IMR-90 (cell line): ENCODE measurements at regions not wholly inside any gene's neighbourhood (a gene's known extent, or its start where the extent isn't known, plus 50 kb on each side); places are given as distances from the start of the nearest gene placed in this dataset.

Experiments
- ATAC-seq: fragments of 200-7000 bp; cut with Tn5 transposase; 2 replicates; pipeline ENCODE4 v1.9.1; 2020; ENCODE audit warnings: low read depth, mild to moderate bottlenecking, moderate library complexity
- BruUV-seq: library from RNA; stranded (reverse); fragments of 400-500 nt; replicated peaks from 2 replicates; lab custom pipeline; 2021; lab: Mats Ljungman, UMichigan
- CTCF ChIA-PET: fragments of 300-600 bp; formaldehyde crosslinking; extraction: SDS; loops from one replicate; lab custom pipeline; 2021; ENCODE audit warnings: antibody characterized with exemption; lab: Yijun Ruan, JAX
- POLR2A ChIA-PET: fragments of 300-600 bp; sonication (Branson Sonifier 250); formaldehyde crosslinking; loops from one replicate; lab custom pipeline; 2022; ENCODE audit warnings: antibody characterized with exemption; ENCODE audit not compliant: unreplicated experiment; lab: Charles Lee
- DNase-seq: peaks from one replicate; pipeline ENCODE4 v3.0.0; 2013
- H2AFZ ChIP-seq: replicated peaks from 2 replicates; pipeline ENCODE3; 2013; ENCODE audit warnings: low read length, mild to moderate bottlenecking; ENCODE audit not compliant: poor library complexity
- H2AK5ac ChIP-seq: 2 replicates; pipeline ENCODE4 v1.6.1; 2013; ENCODE audit warnings: low read depth, low read length, inconsistent platforms
- H2AK9ac ChIP-seq: replicated peaks from 2 replicates; pipeline ENCODE3; 2013; ENCODE audit warnings: mild to moderate bottlenecking, low read depth, low read length, moderate library complexity; ENCODE audit not compliant: poor library complexity
- H2BK120ac ChIP-seq: 2 replicates; pipeline ENCODE4 v1.6.1; 2013; ENCODE audit warnings: low read depth, low read length, inconsistent platforms
- H2BK15ac ChIP-seq: 3 replicates; pipeline ENCODE4 v1.6.1; 2013; ENCODE audit warnings: low read depth, low read length, inconsistent platforms
- H2BK20ac ChIP-seq: 2 replicates; pipeline ENCODE4 v1.6.1; 2013; ENCODE audit warnings: low read depth, mild to moderate bottlenecking, inconsistent platforms, low read length, moderate library complexity
- H2BK5ac ChIP-seq: 2 replicates; pipeline ENCODE4 v1.6.1; 2013; ENCODE audit warnings: mild to moderate bottlenecking, low read depth, low read length, inconsistent platforms; ENCODE audit not compliant: poor library complexity, severe bottlenecking
- H3K14ac ChIP-seq: replicated peaks from 2 replicates; pipeline ENCODE4 v1.6.1; 2013; ENCODE audit warnings: low read depth, low read length, inconsistent platforms
- H3K18ac ChIP-seq: 2 replicates; pipeline ENCODE4 v1.6.1; 2013; ENCODE audit warnings: low read depth, low read length, control low read depth
- H3K23ac ChIP-seq: 2 replicates; pipeline ENCODE4 v1.6.1; 2013; ENCODE audit warnings: low read depth, low read length, inconsistent platforms
- H3K27ac ChIP-seq: 2 replicates; pipeline ENCODE4 v1.5.1; 2013; ENCODE audit warnings: mild to moderate bottlenecking, control low read depth, low read length; ENCODE audit not compliant: insufficient read depth
- H3K27me3 ChIP-seq: 2 replicates; pipeline ENCODE4 v1.6.1; 2013; ENCODE audit warnings: low read length; ENCODE audit not compliant: control insufficient read depth, insufficient read depth
- H3K36me3 ChIP-seq: 2 replicates; pipeline ENCODE4 v1.6.1; 2013; ENCODE audit warnings: low read length, mixed read lengths; ENCODE audit not compliant: control insufficient read depth, insufficient read depth
- H3K4ac ChIP-seq: 2 replicates; pipeline ENCODE4 v1.6.1; 2013; ENCODE audit warnings: low read depth, low read length, inconsistent platforms
- H3K4me1 ChIP-seq: 2 replicates; pipeline ENCODE4 v1.6.1; 2013; ENCODE audit warnings: low read length, mixed read lengths; ENCODE audit not compliant: control insufficient read depth, insufficient read depth
- H3K4me2 ChIP-seq: 2 replicates; pipeline ENCODE4 v1.6.1; 2013; ENCODE audit warnings: low read depth, mild to moderate bottlenecking, control low read depth, low read length, moderate library complexity
- H3K4me3 ChIP-seq: 2 replicates; pipeline ENCODE4 v1.5.1; 2013; ENCODE audit warnings: low read depth, mild to moderate bottlenecking, control low read depth, low read length, moderate library complexity; ENCODE audit not compliant: insufficient read depth
- H3K56ac ChIP-seq: 2 replicates; pipeline ENCODE4 v1.6.1; 2013; ENCODE audit warnings: low read length, inconsistent platforms; ENCODE audit not compliant: insufficient read depth; ENCODE audit errors: extremely low read depth
- H3K79me1 ChIP-seq, 2 experiments: 2 replicates each; pipeline ENCODE4 v1.6.1; 2013; ENCODE audit warnings: low read length in 2 of 2, inconsistent platforms in 1 of 2, low read depth in 1 of 2
- H3K9ac ChIP-seq: 2 replicates; pipeline ENCODE4 v1.6.1; 2013; ENCODE audit warnings: low read depth, low read length, control low read depth
- H3K9me1 ChIP-seq: 2 replicates; pipeline ENCODE4 v1.6.1; 2013; ENCODE audit warnings: low read length, inconsistent platforms; ENCODE audit not compliant: insufficient read depth
- H3K9me3 ChIP-seq: 2 replicates; pipeline ENCODE4 v1.6.1; 2013; ENCODE audit warnings: low read length; ENCODE audit not compliant: control insufficient read depth, insufficient read depth
- H4K20me1 ChIP-seq: 2 replicates; pipeline ENCODE4 v1.6.1; 2013; ENCODE audit warnings: low read length, inconsistent platforms; ENCODE audit not compliant: insufficient read depth
- H4K5ac ChIP-seq: 2 replicates; pipeline ENCODE4 v1.6.1; 2013; ENCODE audit warnings: mild to moderate bottlenecking, low read depth, low read length, control low read depth
- H4K8ac ChIP-seq, 2 experiments: 2 replicates each; pipeline ENCODE4 v1.6.1; 2013; ENCODE audit warnings: low read depth in 2 of 2, low read length in 2 of 2, control low read depth in 1 of 2, inconsistent platforms in 1 of 2
- H4K91ac ChIP-seq: 2 replicates; pipeline ENCODE4 v1.6.1; 2013; ENCODE audit warnings: low read depth, low read length, inconsistent platforms; ENCODE audit not compliant: insufficient read depth
- BHLHE40 ChIP-seq: fragments of 150-350 bp; IDR thresholded peaks from 2 replicates; pipeline ENCODE4 v1.6.1; 2016; ENCODE audit warnings: mild to moderate bottlenecking, low read depth, low read length
- CEBPB ChIP-seq: IDR thresholded peaks from 2 replicates; pipeline ENCODE4 v1.6.1; 2012; ENCODE audit warnings: low read depth, low read length, improper control_type of control experiment
- FOS ChIP-seq: fragments of 150-350 bp; IDR thresholded peaks from 2 replicates; pipeline ENCODE4 v1.6.1; 2016; ENCODE audit warnings: low read depth, low read length
- MAFK ChIP-seq: IDR thresholded peaks from 2 replicates; pipeline ENCODE4 v1.6.1; 2012; ENCODE audit warnings: low read depth, low read length, improper control_type of control experiment
- MXI1 ChIP-seq: IDR thresholded peaks from 2 replicates; pipeline ENCODE4 v1.6.1; 2012; ENCODE audit warnings: low read depth, mild to moderate bottlenecking, low read length, moderate library complexity, borderline replicate concordance
- NFE2L2 ChIP-seq: fragments of 150-350 bp; IDR thresholded peaks from 2 replicates; pipeline ENCODE4 v1.6.1; 2016; ENCODE audit warnings: low read depth, mild to moderate bottlenecking, low read length
- POLR2A ChIP-seq: IDR thresholded peaks from 2 replicates; pipeline ENCODE4 v1.6.1; 2012; ENCODE audit warnings: mild to moderate bottlenecking, low read depth, low read length
- RCOR1 ChIP-seq: IDR thresholded peaks from 2 replicates; pipeline ENCODE4 v1.6.1; 2012; ENCODE audit warnings: mild to moderate bottlenecking, low read length, improper control_type of control experiment; ENCODE audit not compliant: insufficient replicate concordance
- SMC3 ChIP-seq: fragments of 150-350 bp; IDR thresholded peaks from 2 replicates; pipeline ENCODE4 v1.6.1; 2016; ENCODE audit warnings: low read depth, mild to moderate bottlenecking, antibody characterized with exemption, low read length, moderate library complexity
- WGBS, 2 experiments: methylation state at CpG; one replicate each; pipeline versions ENCODE4 v1.1.5 to v1.1.7; 2013; ENCODE audit warnings: missing lambda C conversion rate in 2 of 2; ENCODE audit not compliant: insufficient read length in 1 of 2; ENCODE audit errors: extremely low coverage in 2 of 2; 5-methylcytosine and 5-hydroxymethylcytosine counted together
- dilution Hi-C: fragments of 300-500 bp; cut with HindIII; formaldehyde crosslinking; loops from one replicate; pipeline ENCODE4 v1.14.3; 2018; ENCODE audit warnings: low sequenced_read_pairs; ENCODE audit not compliant: unreplicated experiment
- in situ Hi-C: fragments of 300-500 bp; cut with MboI; formaldehyde crosslinking; loops from 3 replicates; pipeline ENCODE4 v1.14.3; 2019; ENCODE audit warnings: low sequenced_read_pairs, inconsistent platforms, mixed read lengths
- intact Hi-C: fragments of 100-400 bp; cut with micrococcal nuclease; formaldehyde crosslinking; loops from 2 replicates; pipeline ENCODE4 v1.10.0; 2022
- TF ChIP-seq, protein P1 (sequence below): conservative IDR thresholded peaks from 2 replicates; pipeline ENCODE4 v1.5.1; 2012; ENCODE audit warnings: mild to moderate bottlenecking, low read depth, low read length, improper control_type of control experiment
- TF ChIP-seq, protein P2 (sequence below): fragments of 150-350 bp; IDR thresholded peaks from 2 replicates; pipeline ENCODE4 v1.6.1; 2016; ENCODE audit warnings: low read depth, mild to moderate bottlenecking, low read length, moderate library complexity, borderline replicate concordance

- H2AFZ ChIP-seq: no peak overlapping the region
Measured at GRCh38 chr1:218809061-218809460, 364.6 kb upstream of the LYPLAL1 start.

More at GRCh38 chr1:218809061-218809460, 364.6 kb upstream of the LYPLAL1 start:
- POLR2A ChIA-PET: no interaction called here
- no peak overlapping the region for H2BK5ac ChIP-seq
- in situ Hi-C loops (no loop called here), intact Hi-C loops (no loop called here), dilution Hi-C loops (no loop called here)
- H3K18ac ChIP-seq: no peak overlapping the region
- H4K91ac ChIP-seq: no peak overlapping the region
- WGBS, 2 experiments: no CpG with 5 or more reads among the region's 3 CpGs
- no peak overlapping the region for H3K4ac ChIP-seq
- H2BK20ac ChIP-seq: no peak overlapping the region
- no peak overlapping the region for H3K27ac ChIP-seq
- H2BK120ac ChIP-seq: no peak overlapping the region
- H3K36me3 ChIP-seq: no peaks in the 10 kb centered on the region
- no peaks in the 10 kb centered on the region for H4K20me1 ChIP-seq
- no peak overlapping the region for H2AK5ac ChIP-seq
- no peaks in the 10 kb centered on the region for H3K79me1 ChIP-seq
- TF ChIP-seq, protein P1, sequence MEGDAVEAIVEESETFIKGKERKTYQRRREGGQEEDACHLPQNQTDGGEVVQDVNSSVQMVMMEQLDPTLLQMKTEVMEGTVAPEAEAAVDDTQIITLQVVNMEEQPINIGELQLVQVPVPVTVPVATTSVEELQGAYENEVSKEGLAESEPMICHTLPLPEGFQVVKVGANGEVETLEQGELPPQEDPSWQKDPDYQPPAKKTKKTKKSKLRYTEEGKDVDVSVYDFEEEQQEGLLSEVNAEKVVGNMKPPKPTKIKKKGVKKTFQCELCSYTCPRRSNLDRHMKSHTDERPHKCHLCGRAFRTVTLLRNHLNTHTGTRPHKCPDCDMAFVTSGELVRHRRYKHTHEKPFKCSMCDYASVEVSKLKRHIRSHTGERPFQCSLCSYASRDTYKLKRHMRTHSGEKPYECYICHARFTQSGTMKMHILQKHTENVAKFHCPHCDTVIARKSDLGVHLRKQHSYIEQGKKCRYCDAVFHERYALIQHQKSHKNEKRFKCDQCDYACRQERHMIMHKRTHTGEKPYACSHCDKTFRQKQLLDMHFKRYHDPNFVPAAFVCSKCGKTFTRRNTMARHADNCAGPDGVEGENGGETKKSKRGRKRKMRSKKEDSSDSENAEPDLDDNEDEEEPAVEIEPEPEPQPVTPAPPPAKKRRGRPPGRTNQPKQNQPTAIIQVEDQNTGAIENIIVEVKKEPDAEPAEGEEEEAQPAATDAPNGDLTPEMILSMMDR: no peak
- TF ChIP-seq CEBPB (no peak), BHLHE40 (no peak), MAFK (no peak), NFE2L2 (no peak), FOS (no peak), MXI1 (no peak), POLR2A (no peak), RCOR1 (no peak), SMC3 (no peak)
- TF ChIP-seq, protein P2, sequence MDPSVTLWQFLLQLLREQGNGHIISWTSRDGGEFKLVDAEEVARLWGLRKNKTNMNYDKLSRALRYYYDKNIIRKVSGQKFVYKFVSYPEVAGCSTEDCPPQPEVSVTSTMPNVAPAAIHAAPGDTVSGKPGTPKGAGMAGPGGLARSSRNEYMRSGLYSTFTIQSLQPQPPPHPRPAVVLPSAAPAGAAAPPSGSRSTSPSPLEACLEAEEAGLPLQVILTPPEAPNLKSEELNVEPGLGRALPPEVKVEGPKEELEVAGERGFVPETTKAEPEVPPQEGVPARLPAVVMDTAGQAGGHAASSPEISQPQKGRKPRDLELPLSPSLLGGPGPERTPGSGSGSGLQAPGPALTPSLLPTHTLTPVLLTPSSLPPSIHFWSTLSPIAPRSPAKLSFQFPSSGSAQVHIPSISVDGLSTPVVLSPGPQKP: no peak
- CTCF ChIA-PET: interaction anchor here (1.1 kb wide), 1 partner anchor 81 kb away, joined by 3 read pairs; no protein-coding TSS in a partner anchor
- ATAC-seq: no peak
- no TSS peak for BruUV-seq
- H3K9me1 ChIP-seq: no peaks in the 10 kb centered on the region
- no peaks in the 10 kb centered on the region for H3K27me3 ChIP-seq
- H3K4me3 ChIP-seq: no peak overlapping the region
- no peak overlapping the region for H4K5ac ChIP-seq
- no peak overlapping the region for H3K14ac ChIP-seq
- no peak overlapping the region for H2BK15ac ChIP-seq
- H3K9ac ChIP-seq: no peak overlapping the region
- H3K56ac ChIP-seq: no peak overlapping the region
- DNase-seq: no peak
- H2AK9ac ChIP-seq: no peak overlapping the region
- no peak overlapping the region for H3K4me2 ChIP-seq
- H3K4me1 ChIP-seq: peaks cover 2% of the 10 kb centered on the region
- H4K8ac ChIP-seq: no peak overlapping the region
- H3K23ac ChIP-seq: no peak overlapping the region
- no peaks in the 10 kb centered on the region for H3K9me3 ChIP-seq
